Right forelimb (tissue), 1 donor: ENCODE measurements at regions not wholly inside any gene's neighbourhood (a gene's known extent, or its start where the extent isn't known, plus 50 kb on each side); places are given as distances from the start of the nearest gene placed in this dataset.
"Not testable (repeated sequence)": the region's sequence is repeated elsewhere in the genome, so short reads cannot be mapped to it uniquely, and the experiment has no call there.

ENCODE experiments used
- DNase-seq: peaks from one replicate; pipeline ENCODE4 v3.0.0-alpha.2; 2018

DNA sequence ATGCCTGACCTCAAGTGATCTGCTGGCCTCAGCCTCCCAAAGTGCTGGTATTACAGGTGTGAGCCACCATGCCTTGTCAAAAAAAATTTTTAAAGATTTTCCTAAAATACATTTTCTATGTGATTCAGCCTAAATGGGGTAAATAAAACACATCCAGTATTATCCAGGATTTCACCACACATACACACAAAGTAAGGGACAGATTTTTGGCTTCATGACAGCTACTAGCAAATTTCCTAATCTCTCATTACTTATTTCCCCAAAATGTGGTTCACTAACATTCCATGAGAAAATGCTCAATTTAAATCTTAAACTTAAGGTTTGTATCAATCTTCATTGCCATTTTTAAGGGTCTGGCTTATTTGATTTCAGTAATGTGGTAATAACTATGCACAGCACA lies 348.5 kb upstream of the INTU start:
- no peak for DNase-seq

DNA sequence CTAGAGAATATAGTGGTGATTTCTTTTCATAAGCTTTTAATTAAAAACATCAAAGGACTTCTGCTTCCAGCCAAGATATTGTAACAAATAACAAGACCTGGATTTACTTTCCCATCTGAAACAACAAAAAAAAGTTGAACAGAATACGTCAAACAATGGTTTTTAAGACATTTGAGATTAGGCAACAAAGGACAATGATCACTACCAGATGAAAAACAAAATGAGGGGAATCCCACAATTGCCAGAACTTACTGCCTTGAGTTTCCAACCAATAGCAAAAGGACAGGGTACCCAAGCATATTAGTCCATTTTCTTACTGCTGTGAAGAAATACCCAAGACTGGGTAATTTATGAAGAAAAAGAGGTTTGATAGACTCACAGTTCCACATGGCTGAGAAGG lies 341.4 kb upstream of the INTU start:
- no peak for DNase-seq

DNA sequence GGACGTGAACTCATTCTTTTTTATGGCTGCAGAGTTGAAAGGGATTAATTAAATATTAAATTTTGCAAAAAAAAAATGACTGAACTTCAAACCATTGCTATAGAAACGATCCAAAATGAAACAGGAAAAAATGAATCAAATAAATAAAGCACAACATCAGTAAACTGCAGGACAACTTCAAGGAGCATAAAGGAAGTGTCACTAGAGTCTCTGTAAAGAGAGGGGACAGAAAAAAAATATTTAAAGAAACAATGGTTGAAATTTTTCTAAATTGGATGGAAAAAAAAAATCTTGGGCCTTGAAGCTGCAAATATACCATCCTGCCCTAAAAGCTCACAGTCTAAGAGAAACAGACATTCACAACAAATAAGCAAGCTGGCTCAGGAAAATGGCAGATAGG lies 339.3 kb upstream of the INTU start:
- DNase-seq = no peak

DNA sequence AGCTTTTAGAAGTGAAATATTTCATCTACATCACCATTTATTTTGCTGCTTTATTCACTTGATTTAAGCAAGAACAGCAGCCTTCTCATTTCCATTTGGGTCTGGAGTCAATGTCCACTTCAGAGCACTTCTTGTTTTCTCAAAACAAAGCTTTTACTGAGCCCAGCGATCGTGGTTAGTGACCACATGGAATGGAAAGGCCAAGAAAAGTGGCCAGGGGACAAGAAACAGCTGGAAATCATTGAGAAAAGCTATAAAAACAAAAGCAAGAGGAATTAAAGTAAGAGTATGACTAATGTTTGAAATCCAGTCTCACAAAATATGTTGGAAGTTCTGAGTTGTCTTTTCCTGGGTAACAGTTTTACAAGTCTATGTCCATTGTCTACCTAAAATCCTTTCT lies 328.4 kb upstream of the INTU start:
- no peak for DNase-seq

DNA sequence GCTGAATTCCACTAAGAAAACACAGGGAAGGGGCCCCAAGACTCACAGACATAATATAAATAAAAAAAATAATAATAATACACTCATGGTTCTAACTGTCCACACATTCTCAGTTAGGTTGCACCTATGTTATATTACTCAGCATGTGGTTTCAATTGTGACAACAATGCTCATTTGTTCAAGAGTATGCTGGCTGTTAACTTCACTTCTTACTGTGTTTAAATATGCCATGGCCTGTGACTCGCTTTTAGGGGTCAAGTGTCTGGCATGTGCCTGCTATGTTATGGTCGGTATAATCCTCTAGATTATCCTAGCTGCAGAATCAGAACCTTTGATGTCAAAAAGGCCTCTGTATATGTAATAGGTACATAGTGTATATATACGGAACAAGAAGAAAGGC lies 324.8 kb upstream of the INTU start:
- no peak for DNase-seq

DNA sequence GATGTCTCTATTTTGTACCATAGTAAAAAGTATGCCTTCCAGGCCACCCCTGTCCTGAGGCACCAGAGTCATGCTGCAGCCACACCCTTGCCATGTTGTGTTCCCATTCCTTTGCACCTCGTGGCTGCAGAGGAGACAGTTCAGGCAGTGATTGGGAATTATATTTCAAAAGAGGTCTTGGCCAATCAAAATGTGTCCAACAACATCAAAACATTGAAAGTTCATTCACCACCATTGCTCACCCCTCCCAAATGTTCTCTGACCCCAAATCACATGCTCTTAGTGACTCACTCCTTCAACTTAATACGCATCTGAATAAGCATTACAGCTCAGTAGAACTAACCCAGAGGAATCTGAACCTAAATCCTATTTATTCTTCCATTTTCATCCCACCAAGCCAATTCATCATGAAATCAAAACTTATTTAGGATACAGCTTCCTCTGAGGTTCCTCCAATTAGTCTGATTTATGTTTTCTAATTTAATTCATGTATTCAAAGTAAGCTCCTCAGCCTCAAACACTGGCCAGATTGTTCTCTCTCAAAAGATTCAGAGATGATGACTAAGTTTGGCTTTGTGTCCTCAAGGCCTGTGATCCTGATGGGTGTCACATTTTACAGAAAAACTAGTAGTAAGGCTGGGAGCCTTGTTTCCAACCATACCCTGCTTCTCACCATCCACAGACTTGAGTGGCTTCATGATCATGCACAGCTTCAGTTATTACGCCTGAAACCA lies 323.2 kb upstream of the INTU start:
- DNase-seq = no peak

DNA sequence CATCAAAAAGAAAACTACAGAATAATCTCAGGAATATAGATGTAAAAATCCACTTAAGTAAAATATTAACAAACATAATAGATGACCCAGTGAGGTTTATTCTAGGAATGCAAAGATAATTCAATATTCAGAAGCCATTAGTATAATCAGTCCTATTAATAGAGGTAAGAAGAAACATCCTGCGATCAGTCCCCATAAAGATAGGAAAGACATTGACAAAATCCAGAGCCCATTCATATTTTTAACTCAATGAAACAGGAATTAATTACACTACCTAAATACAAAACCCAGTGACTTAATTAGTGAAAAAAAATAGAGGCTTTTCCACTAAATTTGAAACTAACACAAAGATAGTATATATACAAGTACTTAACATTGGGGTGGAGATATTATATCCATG lies 321.4 kb upstream of the INTU start:
- no peak for DNase-seq

DNA sequence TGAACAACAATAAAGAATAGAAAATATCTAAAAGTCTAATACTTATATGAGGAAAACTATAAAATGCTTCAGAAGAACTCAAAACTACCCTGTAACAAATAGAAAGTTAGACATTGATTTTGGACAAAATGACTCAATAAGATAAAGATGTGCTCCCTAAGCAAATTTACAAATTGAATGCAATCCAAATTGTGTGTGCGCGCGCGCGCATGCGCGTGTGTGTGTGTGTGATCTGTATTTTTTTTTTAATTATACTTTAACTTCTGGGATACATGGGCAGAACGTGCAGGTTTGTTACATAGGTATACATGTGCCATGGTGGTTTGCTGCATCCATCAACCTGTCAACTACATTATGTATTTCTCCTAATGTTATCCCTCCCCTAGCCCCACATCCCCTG lies 320.8 kb upstream of the INTU start:
- no peak for DNase-seq

DNA sequence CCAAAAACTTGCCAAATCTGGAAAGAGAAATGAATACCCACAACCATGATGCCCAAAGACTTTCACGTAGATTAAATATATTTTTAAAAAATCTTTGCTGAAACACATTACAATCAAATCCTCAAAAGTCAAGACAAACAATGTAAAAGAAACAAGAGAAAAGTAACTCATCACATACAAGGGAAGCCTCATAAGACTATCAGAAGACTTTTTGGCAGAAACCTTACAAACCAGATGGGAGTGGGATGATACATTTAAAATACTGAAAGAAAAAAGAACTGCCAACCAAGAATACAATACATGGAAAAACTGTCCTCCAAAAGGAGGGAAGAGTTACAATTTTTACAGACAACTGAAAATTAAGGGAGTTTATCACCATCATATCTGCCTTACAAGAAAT lies 319.0 kb upstream of the INTU start:
- DNase-seq = no peak

DNA sequence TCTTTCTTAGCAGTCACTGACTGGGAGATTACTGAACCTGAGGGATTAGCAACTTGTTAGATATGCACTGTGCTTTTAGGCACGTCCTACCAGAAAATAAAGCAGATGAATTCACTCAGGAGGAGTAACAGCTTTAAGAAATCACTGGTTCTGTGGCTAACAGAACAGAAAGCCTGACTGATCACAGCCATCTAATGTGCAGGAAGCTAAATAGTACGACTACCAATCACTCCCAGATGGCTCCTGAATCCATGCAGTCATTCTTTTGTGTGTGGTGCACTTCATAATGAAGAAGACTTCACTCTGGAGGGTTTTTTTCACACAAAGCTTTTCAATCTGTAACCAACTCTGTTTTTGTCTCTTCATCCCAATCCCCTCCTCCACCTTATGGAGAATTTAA lies 305.3 kb upstream of the INTU start:
- no peak for DNase-seq

DNA sequence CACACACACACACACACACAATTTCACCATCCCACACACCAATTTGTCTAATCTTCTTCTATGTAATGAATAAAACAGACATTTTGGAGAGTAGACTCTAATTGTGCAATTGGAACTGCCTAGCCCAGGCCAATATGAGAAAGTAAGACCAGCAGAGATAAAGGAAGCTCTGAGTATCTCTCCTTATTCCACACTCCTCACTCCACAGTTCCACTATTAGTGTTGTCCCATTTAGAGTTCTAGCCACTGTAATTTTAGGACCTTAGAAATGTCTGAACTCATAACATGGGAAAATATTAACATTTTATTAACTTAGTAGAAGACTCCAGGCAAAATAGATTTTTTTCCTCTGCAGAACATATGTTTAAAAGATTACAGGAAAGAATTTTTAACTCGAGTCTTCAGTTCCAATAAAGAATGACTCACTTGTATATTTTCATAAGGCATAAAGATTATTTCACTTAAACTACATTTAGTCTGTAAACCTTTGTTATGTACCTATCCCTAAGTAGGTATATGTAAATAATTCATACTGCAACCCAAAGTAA lies 297.6 kb upstream of the INTU start:
- no peak for DNase-seq

DNA sequence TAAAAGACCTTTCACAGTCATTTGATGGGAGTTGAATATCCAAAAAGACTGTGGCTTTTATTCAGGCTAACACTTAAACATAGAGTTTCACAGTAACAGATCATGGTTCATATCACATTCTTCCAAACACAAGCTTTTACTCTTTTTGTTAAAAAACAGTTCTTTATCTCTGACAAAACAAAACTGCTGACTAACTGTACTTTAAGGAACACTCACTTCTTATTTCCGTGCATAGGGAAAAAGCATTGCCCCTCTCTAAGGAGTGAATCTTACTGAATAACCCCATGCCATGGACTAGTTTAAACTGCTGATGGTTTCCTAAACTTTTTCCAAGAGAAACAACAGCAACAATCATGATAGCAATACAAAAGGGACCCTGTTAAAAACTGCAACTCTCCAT lies 297.0 kb upstream of the INTU start:
- DNase-seq = no peak

DNA sequence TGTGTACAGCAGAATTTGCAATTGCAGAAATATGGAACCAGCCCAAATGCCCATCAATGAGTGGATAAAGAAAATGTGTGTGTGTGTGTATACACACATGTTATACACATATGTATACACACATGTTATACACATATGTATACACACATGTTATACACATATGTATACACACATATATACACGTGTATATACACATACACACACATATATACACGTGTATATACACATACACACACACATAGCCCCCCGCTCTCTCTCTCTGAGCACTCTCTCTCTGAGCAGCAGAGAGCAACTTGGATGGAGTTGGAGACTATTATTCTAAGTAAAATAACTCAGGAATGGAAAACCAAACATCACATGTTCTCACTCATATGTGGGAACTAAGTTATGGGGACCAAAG lies 289.6 kb upstream of the INTU start:
- not testable (repeated sequence) for DNase-seq

DNA sequence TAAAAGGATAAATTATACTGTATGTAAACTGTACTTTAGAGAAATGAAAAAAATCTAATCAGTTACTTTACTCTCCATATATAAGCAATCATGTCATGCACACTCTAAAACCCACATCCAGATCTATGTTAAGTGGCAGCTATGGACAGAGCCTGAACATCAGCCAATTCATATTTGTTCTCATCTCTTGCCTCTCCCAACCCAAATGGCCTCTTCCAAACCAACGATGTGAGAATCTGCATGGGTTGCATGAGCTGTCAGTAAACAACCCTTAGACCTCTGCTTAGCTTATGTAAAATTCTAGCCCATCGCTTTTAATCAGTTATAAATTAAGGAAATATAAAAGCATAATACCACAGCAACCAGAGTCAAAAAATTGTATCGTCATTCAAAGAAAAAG lies 288.7 kb upstream of the INTU start:
- DNase-seq = no peak

DNA sequence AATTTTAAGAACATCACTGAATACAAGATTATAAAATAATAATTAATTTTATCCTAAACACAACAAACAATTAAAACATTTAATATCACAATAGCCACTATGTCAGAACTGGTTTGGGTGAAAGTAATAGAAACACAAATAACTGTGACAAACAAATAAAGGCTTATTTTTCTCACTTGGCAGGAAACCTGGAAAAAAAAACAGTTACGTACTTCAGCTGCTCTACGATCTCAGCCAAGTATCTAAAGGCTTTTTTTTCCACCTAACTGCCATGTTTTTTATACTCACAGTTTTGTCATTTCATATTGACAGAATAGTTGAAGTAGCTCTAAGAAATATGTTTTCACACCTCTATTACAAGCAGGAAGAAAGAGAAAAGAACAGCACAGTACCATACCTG lies 284.8 kb upstream of the INTU start:
- no peak for DNase-seq

DNA sequence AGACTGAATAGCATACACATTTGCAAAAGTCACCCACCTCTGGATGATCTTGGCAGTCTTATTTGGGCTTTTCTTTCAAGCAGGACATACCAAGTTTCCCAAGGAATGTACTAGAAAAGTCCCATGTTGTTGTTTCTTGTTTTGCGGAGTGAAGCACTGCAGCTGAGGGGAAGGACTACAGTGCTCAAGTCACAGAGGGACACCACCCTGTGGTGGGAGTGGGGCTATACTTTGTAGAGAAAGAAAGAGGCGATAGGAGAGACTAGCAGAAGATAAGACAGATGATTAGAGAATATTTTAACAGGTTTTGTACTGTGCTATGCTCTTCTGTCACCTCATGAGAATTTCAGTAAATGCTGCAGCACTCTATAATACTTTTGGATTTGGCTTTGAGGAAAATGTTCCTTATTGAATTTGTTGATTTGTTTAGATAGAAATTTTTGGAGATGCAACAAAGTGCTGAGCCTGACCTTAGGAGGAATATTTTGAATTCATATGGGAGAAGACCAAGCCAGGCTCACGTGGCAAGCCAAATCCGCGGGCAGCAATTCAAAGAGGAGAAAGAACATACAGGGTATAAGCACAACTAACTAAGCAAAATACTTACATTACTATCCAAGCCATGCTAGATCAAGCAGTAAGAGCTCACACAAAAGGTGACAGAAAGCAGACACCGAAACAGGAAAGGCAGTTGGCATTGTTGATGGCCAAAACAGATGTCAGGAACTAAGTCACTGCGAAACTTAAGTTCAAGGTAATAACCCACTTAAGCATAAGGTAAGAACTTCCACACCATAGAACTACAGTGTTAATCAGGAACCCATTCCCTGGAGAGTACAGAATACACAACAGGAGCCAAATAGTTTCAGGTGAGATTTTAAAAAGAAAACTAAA lies 280.3 kb upstream of the INTU start:
- no peak for DNase-seq

DNA sequence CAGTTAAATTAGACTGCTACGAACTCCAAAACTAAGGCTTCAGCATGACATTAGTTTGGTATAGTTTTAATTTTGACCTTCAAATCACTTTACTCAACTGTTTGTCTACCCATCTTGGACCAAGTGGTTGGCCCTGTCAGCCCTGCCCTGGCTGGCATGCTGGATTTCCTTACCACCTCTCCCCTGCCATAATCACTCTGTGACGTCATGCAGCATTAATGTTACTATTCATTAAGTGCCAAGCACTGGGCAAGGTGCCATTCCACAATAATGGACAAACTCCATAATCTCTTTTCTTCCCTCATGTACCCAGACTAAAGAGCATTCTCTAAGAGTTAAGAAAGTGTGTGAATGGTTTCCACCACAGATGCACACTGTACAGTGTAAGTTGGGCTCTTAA lies 277.0 kb upstream of the INTU start:
- no peak for DNase-seq

DNA sequence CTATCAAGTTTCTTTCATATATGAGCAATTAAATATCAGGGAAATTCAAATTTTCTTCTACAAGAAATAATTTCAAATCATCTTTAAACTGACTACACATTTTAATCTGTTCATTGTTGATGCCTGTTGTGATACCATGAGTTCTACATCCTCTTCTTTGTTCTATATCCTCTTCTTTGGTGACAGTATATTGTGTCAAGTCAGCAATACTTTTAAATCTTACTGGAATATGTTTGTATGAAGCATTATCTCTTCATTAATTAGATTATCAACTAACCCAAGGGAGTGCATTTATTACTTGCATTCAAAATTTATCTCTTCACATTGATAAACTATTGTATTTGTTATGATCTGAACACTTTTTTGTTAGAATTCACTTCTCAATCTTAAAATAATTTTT lies 275.0 kb upstream of the INTU start:
- no peak for DNase-seq

DNA sequence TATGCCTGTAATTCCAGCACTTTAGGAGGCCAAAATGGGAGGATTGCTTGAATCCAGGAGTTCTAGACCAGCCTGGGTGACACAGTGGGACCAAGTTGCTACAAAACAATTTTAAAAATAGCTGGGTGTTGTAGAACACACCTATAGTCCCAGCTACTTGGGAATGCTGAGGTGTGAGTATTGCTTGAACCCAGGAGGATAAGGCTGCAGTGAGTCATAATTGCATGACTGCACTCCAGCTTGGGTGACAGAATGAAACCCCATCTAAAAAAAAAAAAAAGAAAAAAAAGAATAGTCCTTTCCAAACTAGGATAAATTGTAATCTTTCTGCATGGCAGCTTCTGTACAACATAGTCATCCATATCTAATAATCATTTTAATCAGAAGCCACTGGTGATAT lies 270.1 kb upstream of the INTU start:
- no peak for DNase-seq

DNA sequence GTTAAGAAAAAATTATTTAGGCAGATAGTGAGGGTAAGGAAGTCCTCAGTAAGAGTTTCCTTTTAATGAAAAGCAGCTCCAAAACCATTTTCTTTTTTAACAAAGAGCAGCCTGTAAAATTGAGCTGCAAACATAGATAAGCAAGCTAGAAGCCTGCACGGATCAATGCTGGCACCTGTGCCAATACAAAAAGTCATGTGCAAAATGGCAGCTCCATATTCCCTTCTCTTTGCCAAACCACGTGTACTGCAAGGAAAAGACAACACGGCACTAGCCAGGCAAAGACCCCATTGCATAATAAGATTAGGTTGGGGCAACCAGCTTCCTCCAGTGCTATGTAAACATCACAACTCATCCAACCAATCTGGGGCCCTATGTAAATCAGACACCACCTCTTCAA lies 268.4 kb upstream of the INTU start:
- DNase-seq = no peak

DNA sequence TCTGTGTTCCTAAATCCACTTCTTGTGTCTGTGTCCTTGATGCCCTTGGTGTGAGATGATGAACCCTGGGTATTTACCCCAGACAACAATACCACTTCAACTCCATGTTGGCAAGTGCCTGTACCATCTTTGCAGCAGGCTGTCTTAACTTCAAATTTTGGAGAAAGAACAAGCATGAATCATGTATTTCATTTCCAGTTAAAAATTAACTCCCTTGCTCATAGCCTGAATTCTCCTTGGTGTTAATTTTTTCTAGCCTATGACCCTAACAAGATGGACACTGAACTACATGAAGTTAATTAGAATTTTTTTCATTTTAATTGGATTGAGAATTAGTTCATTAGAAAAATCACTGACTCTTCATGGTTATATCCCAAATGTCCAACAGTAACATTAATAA lies 267.8 kb upstream of the INTU start:
- DNase-seq = no peak

DNA sequence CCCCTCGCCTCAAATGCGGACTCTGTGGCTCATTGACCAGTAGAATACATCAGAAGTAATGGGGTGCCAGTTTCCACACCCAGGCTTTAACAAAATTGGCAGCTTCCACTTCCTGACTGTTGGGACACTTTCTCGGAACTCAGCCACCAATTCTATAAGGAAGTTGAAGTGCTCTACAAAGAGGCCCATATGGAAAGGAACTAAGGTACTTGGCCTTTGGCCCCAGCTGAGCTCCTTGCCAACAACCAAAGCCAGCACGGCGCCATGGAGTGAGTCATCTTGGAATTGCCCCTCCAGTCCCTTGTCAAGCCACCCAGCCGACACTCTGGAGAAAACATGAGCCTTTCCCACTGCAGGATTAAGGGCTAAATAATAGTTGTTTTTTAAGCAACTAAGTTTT lies 262.2 kb upstream of the INTU start:
- no peak for DNase-seq

DNA sequence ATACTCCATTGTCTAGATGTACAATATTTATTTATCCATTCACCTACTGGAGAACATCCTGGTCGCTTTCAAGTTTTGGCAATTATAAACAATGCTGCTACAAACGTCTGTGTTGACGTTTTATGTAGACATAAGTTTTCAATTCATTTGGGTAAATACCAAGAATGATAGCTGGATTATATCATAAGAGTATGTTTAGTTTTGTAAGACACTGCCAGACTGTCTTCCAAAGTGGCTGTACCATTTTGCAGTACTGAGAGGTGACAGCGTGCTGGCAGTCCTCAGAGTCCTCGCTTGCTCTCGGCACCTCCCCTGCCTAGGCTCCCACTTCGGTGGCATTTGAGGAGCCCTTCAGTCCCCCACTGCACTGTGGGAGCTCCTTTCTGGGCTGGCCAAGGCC lies 253.3 kb upstream of the INTU start:
- no peak for DNase-seq

DNA sequence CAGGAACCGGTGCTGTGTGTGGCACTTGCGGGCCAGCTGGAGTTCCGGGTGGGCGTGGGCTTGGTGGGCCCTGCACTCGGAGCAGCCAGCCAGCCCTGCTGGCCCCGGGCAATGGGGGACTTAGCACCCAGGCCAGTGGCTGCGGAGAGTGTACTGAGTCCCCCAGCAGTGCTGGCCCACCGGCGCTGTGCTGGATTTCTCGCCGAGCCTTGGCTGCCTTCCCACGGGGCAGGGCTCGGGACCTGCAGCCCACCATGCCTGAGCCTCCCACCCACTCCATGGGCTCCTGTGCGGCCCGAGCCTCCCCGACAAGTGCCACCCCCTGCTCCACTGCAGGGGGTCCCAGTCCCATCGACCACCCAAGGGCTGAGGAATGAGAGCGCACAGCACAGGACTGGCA lies 252.8 kb upstream of the INTU start:
- not testable (repeated sequence) for DNase-seq
